ENCODE measurements at regions not wholly inside any gene's neighbourhood (a gene's known extent, or its start where the extent isn't known, plus 50 kb on each side); places are given as distances from the start of the nearest gene placed in this dataset.
"Not testable (repeated sequence)": the region's sequence is repeated elsewhere in the genome, so short reads cannot be mapped to it uniquely, and the experiment has no call there.

DNA sequence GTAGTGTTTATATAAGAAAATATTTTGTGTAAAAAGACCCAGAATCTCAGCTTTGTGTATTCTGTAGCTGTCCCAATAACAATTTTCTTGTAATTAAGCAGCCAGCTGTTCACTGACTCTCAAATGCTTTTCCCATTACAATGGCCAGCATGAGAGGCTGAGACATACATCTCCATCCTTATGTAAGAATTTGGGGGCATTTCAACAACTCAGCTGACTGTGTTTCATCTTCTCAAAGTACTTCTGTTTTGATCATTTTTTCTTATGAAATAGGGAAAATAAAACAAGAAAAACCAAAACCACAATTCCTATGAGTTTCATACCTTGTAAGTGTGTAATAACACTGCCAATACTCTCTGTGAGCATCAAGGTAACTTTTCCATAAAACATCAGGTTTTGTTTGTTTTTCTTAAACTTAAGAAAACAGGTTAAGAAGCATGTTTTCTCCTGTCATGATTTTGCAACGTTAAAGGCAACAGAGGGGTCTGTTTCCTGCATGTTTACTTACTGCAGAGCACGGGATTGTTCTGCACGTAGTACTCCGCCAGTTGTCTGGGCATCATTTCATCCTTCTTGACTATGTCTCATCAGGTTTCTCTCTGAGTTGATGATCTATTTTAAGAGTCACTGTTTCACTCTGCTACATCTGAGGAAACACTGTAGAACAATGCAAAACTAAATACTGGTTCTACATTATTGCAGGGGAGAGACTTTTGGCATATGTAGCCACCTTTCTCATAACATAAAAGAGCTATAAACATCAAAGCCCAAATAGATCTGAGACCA lies 62.9 kb upstream of the CYRIA start:
- Histone ChIP-seq H3K36me3 (ENCODE audit: control insufficient read depth, insufficient read depth, low read length) (no peaks in the 10 kb centered on the region), H3K27ac (ENCODE audit: low read length) (no peak overlapping the region), H3K4me1 (ENCODE audit: control insufficient read depth, insufficient read depth, low read length) (no peaks in the 10 kb centered on the region), H3K9me3 (ENCODE audit: control insufficient read depth, insufficient read depth, low read depth, low read length) (no peaks in the 10 kb centered on the region), H3K4me3 (ENCODE audit: low read depth in 2 of 2, low read length in 2 of 2) (no peak overlapping the region), H3K27me3 (ENCODE audit: control insufficient read depth, insufficient read depth, low read length) (no peaks in the 10 kb centered on the region)
- ATAC-seq = no peak
- in situ Hi-C loops (cut with HindIII; ENCODE audit: low pct_unique_long_range_greater_than_20kb, low sequenced_read_pairs) (no loop called here), intact Hi-C loops (cut with micrococcal nuclease; ENCODE audit: unreplicated experiment) (no loop called here)
- TF ChIP-seq TCF7L2 (IDR thresholded peaks at IDR 0.05; ENCODE audit: low read depth, low read length) = no peak
- no peak for TF ChIP-seq SIN3A (IDR thresholded peaks at IDR 0.05; ENCODE audit: borderline replicate concordance, insufficient read depth, low read depth, low read length)
- no peak for TF ChIP-seq POLR2AphosphoS5 (IDR thresholded peaks at IDR 0.05; ENCODE audit: low read depth, low read length)
- TF ChIP-seq, protein P1, sequence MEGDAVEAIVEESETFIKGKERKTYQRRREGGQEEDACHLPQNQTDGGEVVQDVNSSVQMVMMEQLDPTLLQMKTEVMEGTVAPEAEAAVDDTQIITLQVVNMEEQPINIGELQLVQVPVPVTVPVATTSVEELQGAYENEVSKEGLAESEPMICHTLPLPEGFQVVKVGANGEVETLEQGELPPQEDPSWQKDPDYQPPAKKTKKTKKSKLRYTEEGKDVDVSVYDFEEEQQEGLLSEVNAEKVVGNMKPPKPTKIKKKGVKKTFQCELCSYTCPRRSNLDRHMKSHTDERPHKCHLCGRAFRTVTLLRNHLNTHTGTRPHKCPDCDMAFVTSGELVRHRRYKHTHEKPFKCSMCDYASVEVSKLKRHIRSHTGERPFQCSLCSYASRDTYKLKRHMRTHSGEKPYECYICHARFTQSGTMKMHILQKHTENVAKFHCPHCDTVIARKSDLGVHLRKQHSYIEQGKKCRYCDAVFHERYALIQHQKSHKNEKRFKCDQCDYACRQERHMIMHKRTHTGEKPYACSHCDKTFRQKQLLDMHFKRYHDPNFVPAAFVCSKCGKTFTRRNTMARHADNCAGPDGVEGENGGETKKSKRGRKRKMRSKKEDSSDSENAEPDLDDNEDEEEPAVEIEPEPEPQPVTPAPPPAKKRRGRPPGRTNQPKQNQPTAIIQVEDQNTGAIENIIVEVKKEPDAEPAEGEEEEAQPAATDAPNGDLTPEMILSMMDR (IDR thresholded peaks at IDR 0.05) = no peak
- TF ChIP-seq, protein P2, sequence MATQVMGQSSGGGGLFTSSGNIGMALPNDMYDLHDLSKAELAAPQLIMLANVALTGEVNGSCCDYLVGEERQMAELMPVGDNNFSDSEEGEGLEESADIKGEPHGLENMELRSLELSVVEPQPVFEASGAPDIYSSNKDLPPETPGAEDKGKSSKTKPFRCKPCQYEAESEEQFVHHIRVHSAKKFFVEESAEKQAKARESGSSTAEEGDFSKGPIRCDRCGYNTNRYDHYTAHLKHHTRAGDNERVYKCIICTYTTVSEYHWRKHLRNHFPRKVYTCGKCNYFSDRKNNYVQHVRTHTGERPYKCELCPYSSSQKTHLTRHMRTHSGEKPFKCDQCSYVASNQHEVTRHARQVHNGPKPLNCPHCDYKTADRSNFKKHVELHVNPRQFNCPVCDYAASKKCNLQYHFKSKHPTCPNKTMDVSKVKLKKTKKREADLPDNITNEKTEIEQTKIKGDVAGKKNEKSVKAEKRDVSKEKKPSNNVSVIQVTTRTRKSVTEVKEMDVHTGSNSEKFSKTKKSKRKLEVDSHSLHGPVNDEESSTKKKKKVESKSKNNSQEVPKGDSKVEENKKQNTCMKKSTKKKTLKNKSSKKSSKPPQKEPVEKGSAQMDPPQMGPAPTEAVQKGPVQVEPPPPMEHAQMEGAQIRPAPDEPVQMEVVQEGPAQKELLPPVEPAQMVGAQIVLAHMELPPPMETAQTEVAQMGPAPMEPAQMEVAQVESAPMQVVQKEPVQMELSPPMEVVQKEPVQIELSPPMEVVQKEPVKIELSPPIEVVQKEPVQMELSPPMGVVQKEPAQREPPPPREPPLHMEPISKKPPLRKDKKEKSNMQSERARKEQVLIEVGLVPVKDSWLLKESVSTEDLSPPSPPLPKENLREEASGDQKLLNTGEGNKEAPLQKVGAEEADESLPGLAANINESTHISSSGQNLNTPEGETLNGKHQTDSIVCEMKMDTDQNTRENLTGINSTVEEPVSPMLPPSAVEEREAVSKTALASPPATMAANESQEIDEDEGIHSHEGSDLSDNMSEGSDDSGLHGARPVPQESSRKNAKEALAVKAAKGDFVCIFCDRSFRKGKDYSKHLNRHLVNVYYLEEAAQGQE (IDR thresholded peaks at IDR 0.05; ENCODE audit: insufficient read depth in 1 of 2, low read depth in 2 of 2, low read length in 1 of 2) = no peak
- ChIA-PET CTCF (no interaction called here), POLR2A (no interaction called here)
- BruUV-seq (replicated peaks) = no TSS peak
- DNase-seq (ENCODE audit: low read depth, low spot score) = no peak

DNA sequence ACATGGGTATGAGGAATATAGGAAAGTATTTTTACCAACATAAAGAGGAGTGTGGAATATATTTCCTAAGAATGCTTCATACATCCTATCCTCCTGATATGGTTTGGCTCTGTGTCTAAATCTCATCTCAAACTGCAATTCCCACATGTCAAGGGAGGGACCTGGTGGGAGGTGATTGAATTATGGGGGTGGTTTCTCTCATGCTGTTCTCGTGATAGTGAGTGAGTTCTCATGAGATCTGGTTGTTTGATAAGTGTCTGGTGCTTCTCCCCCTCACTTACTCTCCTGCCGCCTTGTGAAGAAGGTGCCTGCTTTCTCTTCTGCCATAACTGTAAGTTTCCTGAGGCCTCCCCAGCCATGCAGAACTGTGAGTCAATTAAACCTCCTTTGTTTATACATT lies 62.2 kb upstream of the CYRIA start:
- H3K9me3 ChIP-seq (ENCODE audit: control insufficient read depth, insufficient read depth, low read depth, low read length); H3K27me3 ChIP-seq (ENCODE audit: control insufficient read depth, insufficient read depth, low read length); POLR2A ChIA-PET; H3K27ac ChIP-seq (ENCODE audit: low read length); CTCF ChIA-PET; H3K36me3 ChIP-seq (ENCODE audit: control insufficient read depth, insufficient read depth, low read length); in situ Hi-C loops (cut with HindIII; ENCODE audit: low pct_unique_long_range_greater_than_20kb, low sequenced_read_pairs); ATAC-seq; H3K4me1 ChIP-seq (ENCODE audit: control insufficient read depth, insufficient read depth, low read length); H3K4me3 ChIP-seq (ENCODE audit: low read depth in 2 of 2, low read length in 2 of 2); intact Hi-C loops (cut with micrococcal nuclease; ENCODE audit: unreplicated experiment); DNase-seq (ENCODE audit: low read depth, low spot score); BruUV-seq (replicated peaks): not testable (repeated sequence)

DNA sequence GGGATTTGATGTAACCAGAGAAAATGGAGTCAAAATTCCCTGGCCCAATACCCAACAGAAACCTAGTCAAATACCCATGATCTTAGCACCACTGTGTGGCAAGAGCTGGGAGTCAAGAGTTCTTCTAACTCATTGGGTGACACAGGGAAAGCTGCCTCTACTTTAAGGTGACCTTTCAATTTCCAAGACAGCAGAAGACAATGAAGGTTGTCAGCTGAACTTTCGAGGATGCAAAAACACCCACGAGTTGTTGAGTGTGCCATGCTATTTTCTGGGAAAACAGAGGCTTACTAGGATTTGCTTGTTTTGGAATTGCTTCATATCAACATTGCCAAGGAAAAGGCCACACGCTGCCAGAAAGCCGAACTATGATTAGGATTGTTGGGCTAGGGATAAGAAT lies 61.6 kb upstream of the CYRIA start:
- Histone ChIP-seq H3K4me1 (ENCODE audit: control insufficient read depth, insufficient read depth, low read length) (no peaks in the 10 kb centered on the region), H3K27ac (ENCODE audit: low read length) (no peak overlapping the region), H3K4me3 (ENCODE audit: low read depth in 2 of 2, low read length in 2 of 2) (no peak overlapping the region), H3K36me3 (ENCODE audit: control insufficient read depth, insufficient read depth, low read length) (no peaks in the 10 kb centered on the region), H3K27me3 (ENCODE audit: control insufficient read depth, insufficient read depth, low read length) (peaks cover 6% of the 10 kb centered on the region), H3K9me3 (ENCODE audit: control insufficient read depth, insufficient read depth, low read depth, low read length) (no peaks in the 10 kb centered on the region)
- POLR2A ChIA-PET = no interaction called here
- intact Hi-C loops (cut with micrococcal nuclease; ENCODE audit: unreplicated experiment) (no loop called here), in situ Hi-C loops (cut with HindIII; ENCODE audit: low pct_unique_long_range_greater_than_20kb, low sequenced_read_pairs) (no loop called here)
- no peak for DNase-seq (ENCODE audit: low read depth, low spot score)
- TF ChIP-seq, protein P2 (IDR thresholded peaks at IDR 0.05; ENCODE audit: insufficient read depth in 1 of 2, low read depth in 2 of 2, low read length in 1 of 2) = no peak
- TF ChIP-seq SIN3A (IDR thresholded peaks at IDR 0.05; ENCODE audit: borderline replicate concordance, insufficient read depth, low read depth, low read length) (no peak), TCF7L2 (IDR thresholded peaks at IDR 0.05; ENCODE audit: low read depth, low read length) (no peak), POLR2AphosphoS5 (IDR thresholded peaks at IDR 0.05; ENCODE audit: low read depth, low read length) (no peak)
- TF ChIP-seq, protein P1 (IDR thresholded peaks at IDR 0.05) = no peak
- no peak for ATAC-seq
- no TSS peak for BruUV-seq (replicated peaks)
- CTCF ChIA-PET = no interaction called here

All from Panc1 (cell line).